GM23248 (cell line): ENCODE measurements at regions not wholly inside any gene's neighbourhood (a gene's known extent, or its start where the extent isn't known, plus 50 kb on each side); places are given as distances from the start of the nearest gene placed in this dataset.

Source experiments
- DNase-seq: peaks from one replicate; pipeline ENCODE4 v3.0.0-alpha.2; 2015
- H2AFZ ChIP-seq: fragments of 200-600 bp; sonication (generic); 2 replicates; pipeline ENCODE4 v1.6.1; 2016; ENCODE audit warnings: antibody characterized with exemption
- H3F3A ChIP-seq: fragments of 200-600 bp; sonication (generic); 2 replicates; pipeline ENCODE4 v1.6.1; 2016; ENCODE audit warnings: mild to moderate bottlenecking, antibody characterized with exemption, mixed run types; ENCODE audit not compliant: insufficient read depth
- H3K27ac ChIP-seq: fragments of 200-600 bp; sonication (generic); 2 replicates; pipeline ENCODE4 v1.5.1; 2016; ENCODE audit warnings: mild to moderate bottlenecking
- H3K27me3 ChIP-seq: fragments of 200-600 bp; sonication (generic); replicated peaks from 2 replicates; pipeline ENCODE4 v1.6.1; 2016; ENCODE audit warnings: mild to moderate bottlenecking; ENCODE audit not compliant: insufficient read depth
- H3K36me3 ChIP-seq: fragments of 200-600 bp; sonication (generic); 2 replicates; pipeline ENCODE4 v1.6.1; 2016; ENCODE audit warnings: low read depth, mild to moderate bottlenecking
- H3K4me1 ChIP-seq: fragments of 200-600 bp; sonication (generic); 2 replicates; pipeline ENCODE4 v1.6.1; 2016; ENCODE audit warnings: mild to moderate bottlenecking; ENCODE audit not compliant: insufficient read depth
- H3K4me2 ChIP-seq: fragments of 200-600 bp; sonication (generic); one replicate; pipeline ENCODE4 v1.6.1; 2016; ENCODE audit warnings: mild to moderate bottlenecking; ENCODE audit not compliant: unreplicated experiment
- H3K4me3 ChIP-seq: fragments of 200-600 bp; sonication (generic); 2 replicates; pipeline ENCODE4 v1.5.1; 2016; ENCODE audit warnings: mild to moderate bottlenecking
- H3K79me2 ChIP-seq: fragments of 200-600 bp; sonication (generic); 2 replicates; pipeline ENCODE4 v1.6.1; 2016; ENCODE audit warnings: mild to moderate bottlenecking; ENCODE audit not compliant: insufficient read depth
- H3K9ac ChIP-seq: fragments of 200-600 bp; sonication (generic); 2 replicates; pipeline ENCODE4 v1.6.1; 2016; ENCODE audit warnings: mild to moderate bottlenecking
- H3K9me2 ChIP-seq: fragments of 200-600 bp; sonication (generic); 2 replicates; pipeline ENCODE4 v1.6.1; 2016; ENCODE audit warnings: mixed run types, mild to moderate bottlenecking, moderate library complexity; ENCODE audit not compliant: insufficient read depth
- H3K9me3 ChIP-seq: fragments of 200-600 bp; sonication (generic); one replicate; pipeline ENCODE4 v1.6.1; 2017; ENCODE audit warnings: low read depth
- H4K20me1 ChIP-seq: fragments of 200-600 bp; sonication (generic); 2 replicates; pipeline ENCODE4 v1.6.0; 2016; ENCODE audit not compliant: insufficient read depth
- EZH2 ChIP-seq: fragments of 200-600 bp; sonication (generic); IDR thresholded peaks from 2 replicates; pipeline ENCODE4 v1.6.1; 2018; ENCODE audit warnings: antibody characterized with exemption, mild to moderate bottlenecking; ENCODE audit not compliant: insufficient read depth, poor library complexity, severe bottlenecking
- EZH2phosphoT487 ChIP-seq: fragments of 200-600 bp; sonication (generic); IDR thresholded peaks from 2 replicates; pipeline ENCODE4 v1.6.1; 2018; ENCODE audit warnings: antibody characterized with exemption, moderate library complexity, mild to moderate bottlenecking, low read depth; ENCODE audit not compliant: insufficient read depth
- WGBS, 2 experiments: methylation state at CpG; one replicate each; pipeline ENCODE4 v1.1.6; 2015 to 2017; ENCODE audit warnings: low lambda C conversion rate in 2 of 2, low coverage in 1 of 2; ENCODE audit errors: missing lambda C conversion rate in 2 of 2; 5-methylcytosine and 5-hydroxymethylcytosine counted together
- in situ Hi-C: fragments of 300-500 bp; cut with MboI; formaldehyde crosslinking; loops from 2 replicates; pipeline ENCODE4 v1.15.0; 2020

DNA sequence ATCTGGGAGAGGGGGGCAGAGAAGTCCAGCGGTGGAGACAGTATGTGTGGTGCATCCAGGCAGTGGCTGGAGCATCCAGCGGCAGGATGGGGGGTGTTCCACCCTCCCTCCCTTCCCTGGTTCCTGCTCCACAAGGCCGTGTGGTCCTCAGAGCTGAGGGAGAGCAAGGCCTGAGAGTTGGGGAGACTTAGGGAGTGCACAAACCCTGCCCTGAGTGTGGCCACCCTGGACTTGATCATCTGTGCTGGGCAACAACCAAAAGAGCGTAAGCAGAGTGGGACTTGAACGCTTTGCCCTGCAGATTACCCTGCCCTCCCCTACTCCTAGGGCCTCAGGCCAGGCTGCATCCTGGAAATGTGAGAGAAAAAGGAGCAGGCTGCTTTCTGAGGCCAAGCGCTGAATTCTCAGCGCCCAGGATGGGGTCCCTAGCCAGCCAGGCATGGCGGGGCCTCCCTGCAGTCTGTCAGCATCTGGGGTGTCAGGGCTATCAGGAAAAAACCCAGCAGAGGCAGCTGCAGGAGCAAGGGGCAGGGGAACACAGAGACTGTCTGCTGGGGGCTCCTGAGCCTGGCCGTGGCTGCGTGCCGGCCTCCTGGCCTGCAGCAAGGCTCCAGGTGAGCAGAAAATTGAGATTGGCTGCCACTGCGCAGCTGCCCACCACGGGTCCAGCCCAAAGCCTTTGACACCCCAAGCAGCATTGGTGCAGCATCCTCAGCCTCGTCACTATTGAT lies 266.2 kb downstream of the NPHP4 start:
- no peaks in the 10 kb centered on the region for H3K9me2 ChIP-seq
- no peak overlapping the region for H2AFZ ChIP-seq
- no peaks in the 10 kb centered on the region for H4K20me1 ChIP-seq
- TF ChIP-seq EZH2phosphoT487 (no peak), EZH2 (no peak)
- no peak for DNase-seq
- no peak overlapping the region for H3K27ac ChIP-seq
- 21 to 30% methylated on average over 12 to 13 of the region's 14 CpGs for WGBS, 2 experiments
- H3F3A ChIP-seq: no peaks in the 10 kb centered on the region
- in situ Hi-C loops: no loop called here
- H3K9me3 ChIP-seq: no peaks in the 10 kb centered on the region
- no peaks in the 10 kb centered on the region for H3K79me2 ChIP-seq
- H3K36me3 ChIP-seq: no peaks in the 10 kb centered on the region
- no peak overlapping the region for H3K4me2 ChIP-seq
- no peak overlapping the region for H3K4me3 ChIP-seq
- H3K27me3 ChIP-seq: no peaks in the 10 kb centered on the region
- H3K9ac ChIP-seq: no peak overlapping the region
- no peaks in the 10 kb centered on the region for H3K4me1 ChIP-seq

DNA sequence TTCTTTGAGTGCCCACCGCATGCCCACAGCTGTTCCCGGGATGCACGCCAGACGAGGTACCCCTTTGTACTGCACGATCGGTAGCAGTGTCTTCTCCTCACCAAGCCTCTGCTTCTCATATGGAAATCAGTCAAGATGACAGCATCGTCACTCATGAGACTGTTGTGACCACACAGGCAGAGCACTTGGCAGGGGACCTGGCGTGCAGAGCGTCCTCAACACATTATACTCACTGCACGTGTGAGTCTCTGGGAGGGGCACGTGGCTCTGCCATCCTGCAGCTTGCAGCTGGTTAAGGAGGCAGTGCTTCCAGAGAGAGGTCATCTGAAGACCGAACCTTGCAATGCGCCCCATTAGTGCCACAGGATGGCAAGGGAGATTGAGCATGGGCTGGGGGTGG lies 266.8 kb downstream of the NPHP4 start:
- H2AFZ ChIP-seq: no peak overlapping the region
- in situ Hi-C loops: no loop called here
- H3K9me2 ChIP-seq: no peaks in the 10 kb centered on the region
- H3K27me3 ChIP-seq: no peaks in the 10 kb centered on the region
- H3K79me2 ChIP-seq: no peaks in the 10 kb centered on the region
- no peak overlapping the region for H3K27ac ChIP-seq
- H4K20me1 ChIP-seq: no peaks in the 10 kb centered on the region
- WGBS, 2 experiments: 32 to 35% methylated on average over 13 of the region's 13 CpGs
- TF ChIP-seq EZH2 (no peak), EZH2phosphoT487 (no peak)
- H3K4me3 ChIP-seq: no peak overlapping the region
- H3K4me2 ChIP-seq: no peak overlapping the region
- no peaks in the 10 kb centered on the region for H3F3A ChIP-seq
- no peak overlapping the region for H3K9ac ChIP-seq
- H3K9me3 ChIP-seq: no peaks in the 10 kb centered on the region
- no peaks in the 10 kb centered on the region for H3K4me1 ChIP-seq
- H3K36me3 ChIP-seq: no peaks in the 10 kb centered on the region
- DNase-seq: no peak

DNA sequence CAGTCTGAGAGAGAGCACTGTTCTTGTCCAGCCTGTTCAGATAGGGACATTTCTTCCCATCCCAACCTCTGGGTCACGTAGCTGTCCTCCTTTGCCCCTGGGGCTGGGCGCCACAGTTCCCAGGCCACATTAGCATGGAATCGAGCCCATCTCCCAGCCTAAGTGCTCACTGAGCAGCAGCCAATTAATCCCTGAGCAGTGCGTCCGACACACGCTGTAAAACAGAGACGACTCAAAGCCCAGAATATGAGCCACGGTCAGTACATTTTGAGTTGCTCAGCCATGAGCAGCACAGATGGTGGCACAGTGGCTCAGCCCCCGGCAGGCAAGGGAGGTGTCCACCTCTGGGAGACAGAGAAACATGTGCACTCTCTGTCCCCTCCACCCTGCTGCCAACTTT lies 267.4 kb downstream of the NPHP4 start:
- in situ Hi-C loops: no loop called here
- Histone ChIP-seq H3K27ac (no peak overlapping the region), H3K9me2 (no peaks in the 10 kb centered on the region), H3K9me3 (no peaks in the 10 kb centered on the region), H3F3A (no peaks in the 10 kb centered on the region), H3K79me2 (no peaks in the 10 kb centered on the region), H3K9ac (no peak overlapping the region), H3K4me3 (no peak overlapping the region), H3K36me3 (no peaks in the 10 kb centered on the region), H2AFZ (no peak overlapping the region), H3K4me2 (no peak overlapping the region), H4K20me1 (no peaks in the 10 kb centered on the region), H3K27me3 (no peaks in the 10 kb centered on the region), H3K4me1 (no peaks in the 10 kb centered on the region)
- no peak for TF ChIP-seq EZH2
- TF ChIP-seq EZH2phosphoT487: no peak
- WGBS, 2 experiments: 29 to 36% methylated on average over 9 of the region's 9 CpGs
- DNase-seq: no peak

DNA sequence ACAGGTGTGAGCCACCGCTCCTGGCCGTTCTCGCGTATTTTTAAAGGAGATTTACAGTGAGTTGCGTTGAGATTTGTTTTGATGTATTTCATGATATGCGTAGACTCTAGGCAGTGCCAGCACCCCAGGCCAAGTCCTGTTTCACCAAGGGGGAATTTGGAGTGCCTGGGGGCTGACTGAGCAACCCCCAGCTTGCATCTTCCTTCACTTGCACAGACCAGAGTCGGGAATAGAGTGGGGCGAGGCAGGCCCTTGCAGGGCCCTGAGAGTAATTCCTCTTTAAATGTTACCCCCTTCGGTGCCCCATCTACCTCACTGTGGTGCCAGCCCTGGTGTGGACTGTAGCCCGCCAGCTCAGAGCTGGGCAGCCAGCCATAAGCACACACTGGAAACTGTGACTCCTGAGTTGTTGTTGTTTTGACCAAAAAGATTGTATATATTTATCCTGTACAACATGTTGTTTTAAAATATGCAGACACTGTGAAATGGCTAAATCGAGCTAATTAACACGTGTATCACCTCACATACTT lies 269.5 kb downstream of the NPHP4 start:
- no peaks in the 10 kb centered on the region for H3K79me2 ChIP-seq
- H2AFZ ChIP-seq: no peak overlapping the region
- no peak overlapping the region for H3K27ac ChIP-seq
- H3K4me2 ChIP-seq: no peak overlapping the region
- no peaks in the 10 kb centered on the region for H3K27me3 ChIP-seq
- TF ChIP-seq EZH2: no peak
- no peak for TF ChIP-seq EZH2phosphoT487
- no peak for DNase-seq
- H3F3A ChIP-seq: no peaks in the 10 kb centered on the region
- H3K9me2 ChIP-seq: no peaks in the 10 kb centered on the region
- no peak overlapping the region for H3K9ac ChIP-seq
- H3K9me3 ChIP-seq: no peaks in the 10 kb centered on the region
- WGBS, 2 experiments: 44% methylated on average over 12 of the region's 12 CpGs
- no peaks in the 10 kb centered on the region for H4K20me1 ChIP-seq
- H3K4me1 ChIP-seq: no peaks in the 10 kb centered on the region
- in situ Hi-C loops: no loop called here
- no peak overlapping the region for H3K4me3 ChIP-seq
- H3K36me3 ChIP-seq: no peaks in the 10 kb centered on the region
